ENCODE measurements at regions not wholly inside any gene's neighbourhood (a gene's known extent, or its start where the extent isn't known, plus 50 kb on each side); places are given as distances from the start of the nearest gene placed in this dataset.

- no peaks in the 10 kb centered on the region for H3K36me3 ChIP-seq (ENCODE audit: control insufficient read depth, insufficient read depth, low read length)
- TF ChIP-seq CTCF (IDR thresholded peaks at IDR 0.05; ENCODE audit: insufficient read depth, low read length, poor library complexity, severe bottlenecking), result no peak
- no peak for DNase-seq (ENCODE audit: low read depth)
- H3K4me3 ChIP-seq (ENCODE audit: low read depth, low read length), result no peak overlapping the region
- H3K27me3 ChIP-seq (ENCODE audit: control insufficient read depth, insufficient read depth, low read length), result no peaks in the 10 kb centered on the region
These were observed 385.4 kb upstream of the CNKSR2 start for GRCh38 chrX:20988804-20989203.

- Histone ChIP-seq H3K36me3 (ENCODE audit: control insufficient read depth, insufficient read depth, low read length) (no peaks in the 10 kb centered on the region), H3K27me3 (ENCODE audit: control insufficient read depth, insufficient read depth, low read length) (no peaks in the 10 kb centered on the region), H3K4me3 (ENCODE audit: low read depth, low read length) (no peak overlapping the region)
- DNase-seq (ENCODE audit: low read depth), result no peak
- no peak for TF ChIP-seq CTCF (IDR thresholded peaks at IDR 0.05; ENCODE audit: insufficient read depth, low read length, poor library complexity, severe bottlenecking)
These were observed 386.1 kb upstream of the CNKSR2 start for GRCh38 chrX:20988118-20988517.

DNA sequence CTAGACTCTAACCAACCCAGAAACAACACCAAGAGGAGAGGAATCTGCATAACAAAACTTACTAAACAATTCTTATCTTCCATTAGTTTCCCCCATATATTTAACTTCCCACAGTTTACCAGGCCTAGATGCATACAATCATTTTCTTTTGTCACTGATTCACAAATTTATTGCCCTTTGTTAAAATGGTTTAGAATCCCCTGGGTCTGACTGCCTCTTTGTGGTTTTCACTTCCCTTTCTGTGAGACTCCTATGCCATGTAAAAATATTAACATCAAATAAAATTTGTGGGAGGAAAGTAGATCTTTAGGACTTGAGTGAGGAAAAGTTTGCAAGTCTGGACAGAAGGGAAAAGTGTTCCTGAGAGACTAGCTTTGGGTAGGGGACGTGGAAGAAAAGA lies 393.8 kb upstream of the CNKSR2 start:
- DNase-seq (ENCODE audit: low read depth), result no peak
- TF ChIP-seq CTCF (IDR thresholded peaks at IDR 0.05; ENCODE audit: insufficient read depth, low read length, poor library complexity, severe bottlenecking), result no peak
- Histone ChIP-seq H3K27me3 (ENCODE audit: control insufficient read depth, insufficient read depth, low read length) (no peaks in the 10 kb centered on the region), H3K36me3 (ENCODE audit: control insufficient read depth, insufficient read depth, low read length) (no peaks in the 10 kb centered on the region), H3K4me3 (ENCODE audit: low read depth, low read length) (no peak overlapping the region)

GRCh38 chrX:20974326-20974725 lies 399.9 kb upstream of the CNKSR2 start:
- TF ChIP-seq CTCF (IDR thresholded peaks at IDR 0.05; ENCODE audit: insufficient read depth, low read length, poor library complexity, severe bottlenecking), result no peak
- no peak for DNase-seq (ENCODE audit: low read depth)
- Histone ChIP-seq H3K4me3 (ENCODE audit: low read depth, low read length) (no peak overlapping the region), H3K36me3 (ENCODE audit: control insufficient read depth, insufficient read depth, low read length) (no peaks in the 10 kb centered on the region), H3K27me3 (ENCODE audit: control insufficient read depth, insufficient read depth, low read length) (no peaks in the 10 kb centered on the region)

- TF ChIP-seq CTCF (IDR thresholded peaks at IDR 0.05; ENCODE audit: insufficient read depth, low read length, poor library complexity, severe bottlenecking), result no peak
- Histone ChIP-seq H3K36me3 (ENCODE audit: control insufficient read depth, insufficient read depth, low read length) (no peaks in the 10 kb centered on the region), H3K4me3 (ENCODE audit: low read depth, low read length) (no peak overlapping the region), H3K27me3 (ENCODE audit: control insufficient read depth, insufficient read depth, low read length) (no peaks in the 10 kb centered on the region)
- DNase-seq (ENCODE audit: low read depth), result no peak
These were observed 401.2 kb upstream of the CNKSR2 start for GRCh38 chrX:20973038-20973437.

DNA sequence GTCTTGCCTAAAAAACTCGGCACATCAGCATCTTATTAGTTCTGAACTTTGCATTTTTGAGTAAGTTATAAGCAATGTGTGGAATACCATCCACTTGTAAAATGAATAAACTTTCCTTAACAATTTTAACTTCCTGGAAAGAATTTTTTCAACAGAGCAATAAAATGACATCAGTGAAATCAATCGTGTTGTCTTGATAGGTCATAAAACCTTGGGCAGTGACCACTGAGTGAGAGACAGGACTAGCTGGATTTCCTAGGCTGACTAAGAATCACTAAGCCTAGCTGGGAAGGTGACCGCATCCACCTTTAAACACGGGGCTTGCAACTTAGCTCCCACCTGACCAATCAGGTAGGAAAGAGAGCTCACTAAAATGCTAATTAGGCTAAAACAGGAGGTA lies 403.0 kb upstream of the CNKSR2 start:
- no peak for DNase-seq (ENCODE audit: low read depth)
- Histone ChIP-seq H3K4me3 (ENCODE audit: low read depth, low read length) (no peak overlapping the region), H3K27me3 (ENCODE audit: control insufficient read depth, insufficient read depth, low read length) (no peaks in the 10 kb centered on the region), H3K36me3 (ENCODE audit: control insufficient read depth, insufficient read depth, low read length) (no peaks in the 10 kb centered on the region)
- TF ChIP-seq CTCF (IDR thresholded peaks at IDR 0.05; ENCODE audit: insufficient read depth, low read length, poor library complexity, severe bottlenecking), result no peak

Measured in kidney epithelial cell (primary cell).